Epithelial cell of esophagus (primary cell): ENCODE measurements at regions not wholly inside any gene's neighbourhood (a gene's known extent, or its start where the extent isn't known, plus 50 kb on each side); places are given as distances from the start of the nearest gene placed in this dataset.

Experiments
- DNase-seq: peaks from one replicate; pipeline ENCODE4 v3.0.0; 2010; ENCODE audit warnings: low read depth
- H3K4me3 ChIP-seq: 2 replicates; pipeline ENCODE4 v1.5.1; 2011; ENCODE audit warnings: mild to moderate bottlenecking, low read length, control low read depth
- CTCF ChIP-seq: IDR thresholded peaks from 2 replicates; pipeline ENCODE4 v1.5.1; 2011; ENCODE audit warnings: low read depth, mild to moderate bottlenecking, low read length, control low read depth, inconsistent platforms; ENCODE audit not compliant: insufficient read depth; ENCODE audit errors: missing control alignments

GRCh38 chr2:70369082-70369481 lies 67.2 kb upstream of the FAM136A start:
- DNase-seq: no peak
- H3K4me3 ChIP-seq: no peak overlapping the region
- no peak for TF ChIP-seq CTCF

- TF ChIP-seq CTCF: no peak
- no peak for DNase-seq
- H3K4me3 ChIP-seq: no peak overlapping the region
Measured at GRCh38 chr2:70368545-70368944, 66.7 kb upstream of the FAM136A start.

GRCh38 chr2:70367722-70368323 lies 66.0 kb upstream of the FAM136A start:
- no peak for TF ChIP-seq CTCF
- no peak overlapping the region for H3K4me3 ChIP-seq
- peak; percentile 57 for DNase-seq

DNA sequence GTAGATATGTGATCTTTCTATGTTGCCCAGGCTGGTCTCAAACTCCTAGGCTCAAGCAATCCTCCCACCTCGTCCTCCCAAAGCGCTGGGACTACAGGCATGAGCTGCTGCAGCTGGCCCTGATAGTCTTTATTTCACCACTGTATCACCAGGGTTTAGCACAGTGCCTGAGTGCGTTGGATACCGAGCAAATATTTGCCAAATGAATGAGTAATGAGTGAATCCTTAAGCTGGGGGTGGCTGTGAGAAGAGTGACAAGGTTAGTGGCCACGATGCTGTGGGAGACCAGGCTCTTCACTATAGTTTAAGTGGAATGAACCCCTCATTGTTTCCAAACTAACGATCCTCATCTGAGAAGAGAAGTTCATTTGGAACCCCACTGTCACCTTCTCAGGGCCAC lies 60.8 kb upstream of the FAM136A start:
- DNase-seq: peak; percentile 60
- no peak overlapping the region for H3K4me3 ChIP-seq
- no peak for TF ChIP-seq CTCF

DNA sequence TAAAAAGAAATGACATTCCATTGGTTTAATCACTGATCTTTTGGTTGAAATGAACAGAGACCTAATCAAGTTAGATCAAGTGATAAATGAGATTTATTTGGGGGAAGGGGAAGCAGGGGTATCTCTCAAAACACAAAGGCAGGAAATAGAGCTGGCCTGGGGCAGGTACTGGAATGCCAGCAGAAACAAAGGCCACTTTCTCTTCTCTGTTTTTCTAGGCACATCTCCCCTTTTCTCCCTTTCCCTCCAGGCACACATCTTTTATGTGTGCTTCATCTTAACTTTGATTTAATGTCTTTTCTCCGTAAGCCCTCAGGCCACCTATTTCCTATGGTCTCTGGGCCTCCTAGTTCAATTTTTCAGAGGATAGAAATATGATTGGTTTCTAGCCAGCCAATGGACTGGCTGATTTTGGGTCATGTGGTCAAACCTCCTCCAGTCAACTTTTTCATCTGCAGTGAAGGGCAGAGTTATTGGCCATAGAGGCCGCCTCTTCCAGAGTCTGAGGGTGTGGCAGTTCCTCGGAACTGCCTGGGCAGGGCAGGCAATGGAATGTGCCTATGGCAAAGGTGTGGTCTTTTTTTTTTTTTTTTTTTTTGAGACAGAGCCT lies 58.9 kb upstream of the FAM136A start:
- peak; percentile 54 for DNase-seq
- no peak overlapping the region for H3K4me3 ChIP-seq
- TF ChIP-seq CTCF: no peak

DNA sequence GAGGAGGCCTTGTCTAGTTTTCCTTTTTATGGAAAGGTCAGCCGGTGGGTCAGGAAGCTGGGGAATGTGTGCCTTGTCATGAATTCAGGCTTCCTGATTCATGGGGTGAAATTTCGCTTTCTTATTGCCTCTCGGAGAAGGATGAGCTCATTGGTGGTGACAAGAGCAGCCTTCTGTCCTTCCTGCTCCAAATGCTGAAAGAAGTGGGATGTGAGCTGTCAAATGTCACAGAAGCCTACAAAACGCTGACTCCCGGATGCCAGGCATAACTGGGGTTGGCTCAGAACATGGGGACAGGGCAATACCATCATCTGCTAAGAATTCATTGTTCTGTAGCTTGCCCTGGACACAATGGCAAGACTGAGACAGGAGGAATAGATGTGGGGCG lies 55.8 kb upstream of the FAM136A start:
- peak; percentile 21 for DNase-seq
- no peak overlapping the region for H3K4me3 ChIP-seq
- TF ChIP-seq CTCF: no peak

GRCh38 chr2:70356941-70357683 lies 55.2 kb upstream of the FAM136A start:
- no peak for DNase-seq
- no peak for TF ChIP-seq CTCF
- no peak overlapping the region for H3K4me3 ChIP-seq
